Upper lobe of left lung (tissue), 4 donors: ENCODE measurements at regions not wholly inside any gene's neighbourhood (a gene's known extent, or its start where the extent isn't known, plus 50 kb on each side); places are given as distances from the start of the nearest gene placed in this dataset.

Source experiments
- CTCF ChIP-seq, 6 experiments: fragments of 450-650 bp in 4 of 6; fragments of 200-600 bp in 2 of 6; sonication (generic) in 2 of 6; IDR thresholded peaks; one replicate each; pipeline ENCODE4 v1.5.1; 2016 to 2019; ENCODE audit warnings: antibody characterized with exemption in 6 of 6
- POLR2A ChIP-seq, 4 donors: fragments of 450-650 bp; IDR thresholded peaks; one replicate each; pipeline ENCODE4 v1.5.1; 2016 to 2017; ENCODE audit warnings: antibody characterized with exemption in 4 of 4, mild to moderate bottlenecking in 2 of 4
- POLR2AphosphoS5 ChIP-seq, 2 donors: sonication (generic); formaldehyde crosslinking; IDR thresholded peaks; one replicate each; pipeline ENCODE4 v1.5.1; 2017; ENCODE audit warnings: antibody characterized with exemption in 2 of 2

- no peak for TF ChIP-seq CTCF (IDR thresholded peaks at IDR 0.05)
- no peak for TF ChIP-seq POLR2A (IDR thresholded peaks at IDR 0.05)
- no peak for TF ChIP-seq POLR2AphosphoS5 (IDR thresholded peaks at IDR 0.05)
These were observed 845.5 kb upstream of the ADGRL4 start for GRCh38 chr1:79852004-79852403.
